H1 (cell line): ENCODE measurements at regions not wholly inside any gene's neighbourhood (a gene's known extent, or its start where the extent isn't known, plus 50 kb on each side); places are given as distances from the start of the nearest gene placed in this dataset.

ENCODE experiments used
- CTCF ChIA-PET: fragments of 300-600 bp; sonication (Branson Sonifier 250); formaldehyde crosslinking; loops from one replicate; lab custom pipeline; 2021; ENCODE audit not compliant: partially characterized antibody; lab: Charles Lee
- POLR2A ChIA-PET: fragments of 300-600 bp; sonication (Branson Sonifier 250); formaldehyde crosslinking; loops from one replicate; lab custom pipeline; 2021; ENCODE audit warnings: inconsistent platforms; ENCODE audit not compliant: partially characterized antibody; lab: Charles Lee
- DNase-seq, 2 experiments: peaks; one replicate each; pipeline versions ENCODE4 v3.0.0 to v3.0.0-alpha.2; 2010 to 2022; ENCODE audit warnings: low spot score in 2 of 2, low read depth in 1 of 2, mixed read lengths in 1 of 2
- FAIRE-seq: peaks from 2 replicates; lab custom pipeline; 2011; peaks lifted over from hg19 to GRCh38; lab: Jason Lieb, UNC
- H2AFZ ChIP-seq: 2 replicates; pipeline ENCODE4 v1.8.1; 2012; ENCODE audit warnings: low read length, inconsistent platforms
- H2AK5ac ChIP-seq: 2 replicates; pipeline ENCODE4 v1.6.1; 2013; ENCODE audit warnings: low read depth, low read length
- H2BK120ac ChIP-seq: replicated peaks from 2 replicates; pipeline ENCODE3; 2013; ENCODE audit warnings: low read depth, low read length, inconsistent platforms
- H2BK12ac ChIP-seq: 2 replicates; pipeline ENCODE4 v1.6.1; 2013; ENCODE audit warnings: low read depth, low read length
- H2BK15ac ChIP-seq: 2 replicates; pipeline ENCODE4 v1.6.1; 2013; ENCODE audit warnings: low read length
- H2BK20ac ChIP-seq: 2 replicates; pipeline ENCODE4 v1.6.1; 2013; ENCODE audit warnings: low read length
- H2BK5ac ChIP-seq: 2 replicates; pipeline ENCODE4 v1.6.1; 2013; ENCODE audit warnings: low read depth, low read length
- H3K14ac ChIP-seq: 2 replicates; pipeline ENCODE4 v1.6.1; 2013; ENCODE audit warnings: inconsistent platforms; ENCODE audit not compliant: insufficient read length
- H3K18ac ChIP-seq: 2 replicates; pipeline ENCODE4 v1.6.1; 2013; ENCODE audit warnings: low read length; ENCODE audit errors: extremely low read depth
- H3K23ac ChIP-seq: 2 replicates; pipeline ENCODE4 v1.6.1; 2013; ENCODE audit warnings: inconsistent platforms; ENCODE audit not compliant: insufficient read length
- H3K23me2 ChIP-seq: 2 replicates; pipeline ENCODE4 v1.6.1; 2013; ENCODE audit warnings: low read depth, low read length
- H3K27ac ChIP-seq: 2 replicates; pipeline ENCODE4 v1.6.1; 2011; ENCODE audit warnings: low read depth, low read length, inconsistent platforms
- H3K27me3 ChIP-seq, 4 experiments: replicated peaks in 1 of 4; 1 replicate in 1 of 4; 2 replicates in 3 of 4; pipeline versions ENCODE4 v1.6.1 to v1.8.1; 2011 to 2013; ENCODE audit warnings: low read length in 3 of 4, mild to moderate bottlenecking in 3 of 4, inconsistent platforms in 2 of 4, mixed read lengths in 2 of 4, moderate library complexity in 1 of 4; ENCODE audit not compliant: control insufficient read depth in 3 of 4, insufficient read depth in 3 of 4; ENCODE audit errors: extremely low read depth in 1 of 4
- H3K36me3 ChIP-seq, 4 experiments: 2 replicates each; pipeline versions ENCODE4 v1.6.1 to v1.8.1; 2011 to 2013; ENCODE audit warnings: mild to moderate bottlenecking in 4 of 4, low read length in 3 of 4, moderate library complexity in 2 of 4, control low read depth in 1 of 4, inconsistent platforms in 1 of 4; ENCODE audit not compliant: insufficient read depth in 4 of 4, control insufficient read depth in 2 of 4
- H3K4ac ChIP-seq: replicated peaks from 2 replicates; pipeline ENCODE3; 2013; ENCODE audit warnings: low read length, low read depth, mixed read lengths, inconsistent platforms; ENCODE audit not compliant: insufficient read length
- H3K4me1 ChIP-seq, 4 experiments: replicated peaks in 1 of 4; 1 replicate in 1 of 4; 2 replicates in 3 of 4; pipeline versions ENCODE4 v1.6.1 to v1.8.1; 2011 to 2013; ENCODE audit warnings: low read length in 3 of 4, inconsistent platforms in 2 of 4, mixed read lengths in 1 of 4; ENCODE audit not compliant: insufficient read depth in 4 of 4, control insufficient read depth in 3 of 4
- H3K4me2 ChIP-seq, 2 experiments: 2 replicates each; pipeline versions ENCODE4 v1.6.1 to v1.8.1; 2011 to 2013; ENCODE audit warnings: low read depth in 2 of 2, low read length in 2 of 2, control low read depth in 1 of 2, inconsistent platforms in 1 of 2, mild to moderate bottlenecking in 1 of 2; ENCODE audit not compliant: insufficient read depth in 1 of 2
- H3K4me3 ChIP-seq, 4 experiments: fragments of 200-600, 300-600 bp in 1 of 4; sonication (generic), shearing (Covaris generic), sonication (Bioruptor Twin) in 1 of 4; 2 replicates each; pipeline versions ENCODE4 v1.5.1 to v1.8.1; 2011 to 2016; ENCODE audit warnings: low read length in 4 of 4, low read depth in 3 of 4, control low read depth in 2 of 4, inconsistent platforms in 2 of 4, mild to moderate bottlenecking in 2 of 4, mixed read lengths in 1 of 4, moderate library complexity in 1 of 4; ENCODE audit not compliant: insufficient read depth in 2 of 4; ENCODE audit errors: extremely low read depth in 1 of 4
- H3K56ac ChIP-seq: replicated peaks from 2 replicates; pipeline ENCODE3; 2013; ENCODE audit warnings: low read depth, mild to moderate bottlenecking, mixed read lengths, low read length, inconsistent platforms; ENCODE audit not compliant: insufficient read length
- H3K79me1 ChIP-seq: 2 replicates; pipeline ENCODE4 v1.6.1; 2013; ENCODE audit warnings: low read depth, low read length, control low read depth
- H3K79me2 ChIP-seq, 2 experiments: 2 replicates each; pipeline versions ENCODE4 v1.6.1 to v1.8.1; 2012 to 2013; ENCODE audit warnings: low read length in 2 of 2, mild to moderate bottlenecking in 2 of 2, inconsistent platforms in 1 of 2; ENCODE audit not compliant: insufficient read depth in 2 of 2, control insufficient read depth in 1 of 2
- H3K9ac ChIP-seq, 4 experiments: replicated peaks in 1 of 4; 1 replicate in 1 of 4; 2 replicates in 3 of 4; pipeline versions ENCODE4 v1.6.1 to v1.8.1; 2011 to 2013; ENCODE audit warnings: low read depth in 3 of 4, low read length in 3 of 4, control low read depth in 2 of 4, mild to moderate bottlenecking in 2 of 4, moderate library complexity in 2 of 4, inconsistent platforms in 1 of 4; ENCODE audit errors: extremely low read depth in 1 of 4
- H3K9me3 ChIP-seq, 2 experiments: 2 replicates each; pipeline versions ENCODE4 v1.6.1 to v1.8.1; 2012 to 2013; ENCODE audit warnings: mild to moderate bottlenecking in 2 of 2, moderate library complexity in 2 of 2, control low read depth in 1 of 2, inconsistent platforms in 1 of 2, low read depth in 1 of 2, low read length in 1 of 2, mixed read lengths in 1 of 2; ENCODE audit not compliant: insufficient read depth in 2 of 2
- H4K20me1 ChIP-seq, 2 experiments: replicated peaks in 1 of 2; 2 replicates each; pipeline versions ENCODE3 to v1.8.1; 2011 to 2013; ENCODE audit warnings: inconsistent platforms in 2 of 2, low read length in 2 of 2, mild to moderate bottlenecking in 1 of 2; ENCODE audit not compliant: insufficient read depth in 2 of 2, control insufficient read depth in 1 of 2
- H4K5ac ChIP-seq: 2 replicates; pipeline ENCODE4 v1.6.1; 2013; ENCODE audit warnings: low read length, low read depth, mixed read lengths, inconsistent platforms; ENCODE audit not compliant: insufficient read length
- H4K8ac ChIP-seq: 2 replicates; pipeline ENCODE4 v1.8.0; 2013; ENCODE audit warnings: mild to moderate bottlenecking, moderate library complexity, low read length, inconsistent platforms; ENCODE audit not compliant: insufficient read depth; ENCODE audit errors: extremely low read depth
- H4K91ac ChIP-seq: replicated peaks from 2 replicates; pipeline ENCODE3; 2013; ENCODE audit warnings: low read length, mixed read lengths, inconsistent platforms; ENCODE audit not compliant: insufficient read length
- ASH2L ChIP-seq: fragments of 200-600, 300-600 bp; sonication (generic); IDR thresholded peaks from one replicate; pipeline ENCODE4 v1.7.1; 2017; ENCODE audit warnings: low read length
- E2F6 ChIP-seq: IDR thresholded peaks from 2 replicates; pipeline ENCODE4 v1.6.1; 2012; ENCODE audit warnings: inconsistent platforms
- EP300 ChIP-seq, 2 experiments: IDR thresholded peaks; 1 replicate in 1 of 2; 2 replicates in 1 of 2; pipeline ENCODE4 v1.6.1; 2011 to 2012; ENCODE audit warnings: low read depth in 2 of 2, low read length in 2 of 2, mild to moderate bottlenecking in 2 of 2, borderline replicate concordance in 1 of 2, inconsistent platforms in 1 of 2, moderate library complexity in 1 of 2
- JUND ChIP-seq: IDR thresholded peaks from 2 replicates; pipeline ENCODE4 v1.6.1; 2011; ENCODE audit warnings: mild to moderate bottlenecking, improper control_type of control experiment, low read length
- MAX ChIP-seq: IDR thresholded peaks from 2 replicates; pipeline ENCODE4 v1.6.1; 2012; ENCODE audit warnings: inconsistent platforms
- NANOG ChIP-seq: IDR thresholded peaks from 2 replicates; pipeline ENCODE4 v1.6.1; 2011; ENCODE audit warnings: low read length, low read depth, mild to moderate bottlenecking, inconsistent platforms; ENCODE audit not compliant: insufficient read depth, poor library complexity, severe bottlenecking
- NRF1 ChIP-seq: IDR thresholded peaks from 2 replicates; pipeline ENCODE4 v1.6.1; 2011; ENCODE audit warnings: mild to moderate bottlenecking, low read depth, low read length, improper control_type of control experiment
- RFX5 ChIP-seq: IDR thresholded peaks from 2 replicates; pipeline ENCODE4 v1.6.1; 2011; ENCODE audit warnings: low read depth, low read length, improper control_type of control experiment, borderline replicate concordance
- SP1 ChIP-seq: IDR thresholded peaks from 2 replicates; pipeline ENCODE4 v1.6.1; 2011; ENCODE audit warnings: low read depth, low read length
- SP2 ChIP-seq: IDR thresholded peaks from 2 replicates; pipeline ENCODE4 v1.6.1; 2012; ENCODE audit warnings: mild to moderate bottlenecking, low read length, inconsistent platforms
- TBP ChIP-seq: IDR thresholded peaks from 2 replicates; pipeline ENCODE4 v1.6.1; 2011; ENCODE audit warnings: low read depth, low read length, improper control_type of control experiment

- H3K23me2 ChIP-seq, result no peaks in the 10 kb centered on the region; the same call in 1 of the 2 replicates
- H3K14ac ChIP-seq, result no peak overlapping the region
- no peaks in the 10 kb centered on the region for H3K4me1 ChIP-seq
- H4K8ac ChIP-seq, result no peak overlapping the region
- no peaks in the 10 kb centered on the region for H3K79me2 ChIP-seq
- H2BK12ac ChIP-seq, result no peak overlapping the region
- no peaks in the 10 kb centered on the region for H3K79me1 ChIP-seq
- H3K4ac ChIP-seq, result no peak overlapping the region
- no peaks in the 10 kb centered on the region for H3K27me3 ChIP-seq
- no peaks in the 10 kb centered on the region for H3K36me3 ChIP-seq
- DNase-seq, result no peak
- H3K18ac ChIP-seq, result no peak overlapping the region
- no peak overlapping the region for H2BK20ac ChIP-seq
- no peak overlapping the region for H3K4me3 ChIP-seq
- no peak overlapping the region for H3K27ac ChIP-seq
- H2AK5ac ChIP-seq, result no peak overlapping the region
- FAIRE-seq, result no peak
- H2BK15ac ChIP-seq, result no peak overlapping the region
- POLR2A ChIA-PET, result no interaction called here
- H2BK120ac ChIP-seq, result no peak overlapping the region
- no peak overlapping the region for H4K91ac ChIP-seq
- no peak overlapping the region for H3K9ac ChIP-seq
- H3K4me2 ChIP-seq, result no peak overlapping the region
- no peak overlapping the region for H3K56ac ChIP-seq
- H4K20me1 ChIP-seq, result no peaks in the 10 kb centered on the region
- H4K5ac ChIP-seq, result no peak overlapping the region
- no peak overlapping the region for H2AFZ ChIP-seq
- H2BK5ac ChIP-seq, result no peak overlapping the region
- no peaks in the 10 kb centered on the region for H3K9me3 ChIP-seq
- CTCF ChIA-PET, result no interaction called here
- no peak for TF ChIP-seq NANOG
- TF ChIP-seq MAX, result no peak
- TF ChIP-seq EP300 (IDR thresholded peaks at IDR 0.05; ENCODE audit: borderline replicate concordance in 1 of 2, low read depth in 2 of 2, low read length in 2 of 2), result no peak
- TF ChIP-seq SP2, result no peak
- TF ChIP-seq E2F6, result no peak
- no peak for TF ChIP-seq TBP
- no peak for TF ChIP-seq RFX5
- TF ChIP-seq ASH2L, result no peak
- no peak for TF ChIP-seq JUND
- no peak for TF ChIP-seq NRF1
- TF ChIP-seq SP1, result no peak
- H3K23ac ChIP-seq, result no peak overlapping the region
These were observed 102.1 kb upstream of the KCND2 start for GRCh38 chr7:120170834-120171233.
